Body of pancreas (tissue), 4 donors: ENCODE measurements at regions not wholly inside any gene's neighbourhood (a gene's known extent, or its start where the extent isn't known, plus 50 kb on each side); places are given as distances from the start of the nearest gene placed in this dataset.
"Not testable (repeated sequence)": the region's sequence is repeated elsewhere in the genome, so short reads cannot be mapped to it uniquely, and the experiment has no call there.

ENCODE experiments used
- ATAC-seq: fragments of 150-250 bp; one replicate; pipeline ENCODE4 v1.9.1; 2016
- DNase-seq, 4 donors: peaks; one replicate each; pipeline ENCODE4 v3.0.0-alpha.2; 2019
- H3K27ac ChIP-seq, 4 donors: fragments of 200-600 bp; sonication (generic); 1 replicate in 3 of 4; 2 replicates in 1 of 4; pipeline versions ENCODE4 v1.5.1 to v1.6.1; 2016 to 2019; ENCODE audit warnings: mild to moderate bottlenecking in 1 of 4, mixed read lengths in 1 of 4, moderate library complexity in 1 of 4
- H3K27me3 ChIP-seq, 2 donors: fragments of 200-600 bp; sonication (generic); one replicate each; pipeline ENCODE4 v1.6.0; 2016; ENCODE audit warnings: mild to moderate bottlenecking in 1 of 2
- H3K36me3 ChIP-seq, 2 donors: fragments of 200-600 bp; sonication (generic); replicated peaks in 1 of 2; 2 replicates each; pipeline ENCODE4 v1.5.1; 2016; ENCODE audit warnings: low read depth in 2 of 2; ENCODE audit not compliant: insufficient read depth in 1 of 2
- H3K4me1 ChIP-seq: fragments of 200-600 bp; sonication (generic); one replicate; pipeline ENCODE4 v1.6.0; 2016
- H3K4me3 ChIP-seq, 2 donors: fragments of 200-600 bp; sonication (generic); 1 replicate in 1 of 2; 2 replicates in 1 of 2; pipeline ENCODE4 v1.5.1; 2016 to 2019
- H3K9me3 ChIP-seq, 3 donors: fragments of 200-600 bp; sonication (generic); 1 replicate in 2 of 3; 2 replicates in 1 of 3; pipeline ENCODE4 v1.5.1; 2016
- CTCF ChIP-seq, 7 experiments: fragments of 450-650 bp in 4 of 7; fragments of 200-600 bp in 3 of 7; sonication (generic) in 3 of 7; IDR thresholded peaks; one replicate each; pipeline ENCODE4 v1.5.1; 2016 to 2019; ENCODE audit warnings: antibody characterized with exemption in 7 of 7
- POLR2A ChIP-seq, 3 donors: fragments of 450-650 bp; IDR thresholded peaks; one replicate each; pipeline ENCODE4 v1.6.1; 2016; ENCODE audit warnings: antibody characterized with exemption in 3 of 3, mild to moderate bottlenecking in 2 of 3
- WGBS, 2 donors: methylation state at CpG; one replicate each; pipeline ENCODE4 v1.1.5; 2017; 5-methylcytosine and 5-hydroxymethylcytosine counted together
- intact Hi-C: fragments of 100-400 bp; cut with DNase I; formaldehyde crosslinking; loops from one replicate; pipeline ENCODE4 v1.15.1; 2023

- WGBS, 2 donors, result 75 to 84% methylated on average over 4 to 26 of the region's 37 CpGs
- ATAC-seq, H3K27ac ChIP-seq: not testable (repeated sequence)
Observed at GRCh38 chr18:976393-977128, 71.9 kb downstream of the ADCYAP1 start.

GRCh38 chr18:977327-977726, 72.7 kb downstream of the ADCYAP1 start:
- H3K36me3 ChIP-seq, H3K4me3 ChIP-seq, H3K9me3 ChIP-seq, H3K27ac ChIP-seq, DNase-seq, intact Hi-C loops, H3K27me3 ChIP-seq, H3K4me1 ChIP-seq, ATAC-seq: not testable (repeated sequence)
- 37 to 46% methylated on average over 1 of the region's 1 CpG for WGBS, 2 donors

More at GRCh38 chr18:976393-977128, 71.9 kb downstream of the ADCYAP1 start:
- H3K36me3 ChIP-seq, H3K4me1 ChIP-seq, intact Hi-C loops, H3K4me3 ChIP-seq, DNase-seq, H3K27me3 ChIP-seq, H3K9me3 ChIP-seq: not testable (repeated sequence)

- H3K4me3 ChIP-seq, H3K27ac ChIP-seq, H3K4me1 ChIP-seq, H3K36me3 ChIP-seq, intact Hi-C loops, DNase-seq, H3K27me3 ChIP-seq, ATAC-seq, H3K9me3 ChIP-seq: not testable (repeated sequence)
- 62 to 78% methylated on average over 2 to 3 of the region's 3 CpGs for WGBS, 2 donors
Observed at GRCh38 chr18:977732-978131, 73.1 kb downstream of the ADCYAP1 start.

- no peak for DNase-seq
- H3K27me3 ChIP-seq, result no peaks in the 10 kb centered on the region
Observed at GRCh38 chr18:980586-980985, 75.9 kb downstream of the ADCYAP1 start.

GRCh38 chr18:984004-984403, 79.3 kb downstream of the ADCYAP1 start:
- Histone ChIP-seq H3K9me3 (no peaks in the 10 kb centered on the region), H3K27ac (no peak overlapping the region), H3K4me1 (no peaks in the 10 kb centered on the region), H3K36me3 (no peaks in the 10 kb centered on the region), H3K4me3 (no peak overlapping the region), H3K27me3 (no peaks in the 10 kb centered on the region)
- ATAC-seq, result no peak
- no peak for TF ChIP-seq POLR2A (IDR thresholded peaks at IDR 0.05)
- TF ChIP-seq CTCF (IDR thresholded peaks at IDR 0.05), result no peak
- intact Hi-C loops, result no loop called here
- 60 to 65% methylated on average over 4 of the region's 4 CpGs for WGBS, 2 donors
- DNase-seq, result no peak

More at GRCh38 chr18:980586-980985, 75.9 kb downstream of the ADCYAP1 start:
- Histone ChIP-seq H3K36me3 (no peaks in the 10 kb centered on the region), H3K9me3 (no peaks in the 10 kb centered on the region), H3K4me3 (no peak overlapping the region), H3K4me1 (no peaks in the 10 kb centered on the region), H3K27ac (no peak overlapping the region)
- TF ChIP-seq POLR2A (IDR thresholded peaks at IDR 0.05), result no peak
- TF ChIP-seq CTCF (IDR thresholded peaks at IDR 0.05), result no peak
- 60 to 69% methylated on average over 4 of the region's 4 CpGs for WGBS, 2 donors
- no peak for ATAC-seq
- intact Hi-C loops, result no loop called here

- TF ChIP-seq POLR2A (IDR thresholded peaks at IDR 0.05), result no peak
- no peak for TF ChIP-seq CTCF (IDR thresholded peaks at IDR 0.05)
Observed at GRCh38 chr18:985212-985661, 80.6 kb downstream of the ADCYAP1 start.

More at GRCh38 chr18:985212-985661, 80.6 kb downstream of the ADCYAP1 start:
- Histone ChIP-seq H3K27me3 (no peaks in the 10 kb centered on the region), H3K4me1 (no peaks in the 10 kb centered on the region), H3K36me3 (no peaks in the 10 kb centered on the region), H3K4me3 (no peak overlapping the region), H3K27ac (no peak overlapping the region), H3K9me3 (no peaks in the 10 kb centered on the region)
- ATAC-seq, result no peak
- DNase-seq, result no peak
- intact Hi-C loops, result no loop called here
- 24 to 25% methylated on average over 6 of the region's 6 CpGs for WGBS, 2 donors
